MCF 10A (cell line): ENCODE measurements at regions not wholly inside any gene's neighbourhood (a gene's known extent, or its start where the extent isn't known, plus 50 kb on each side); places are given as distances from the start of the nearest gene placed in this dataset.

ENCODE experiments used
- BruUV-seq: library from RNA; stranded (reverse); fragments of 400-500 nt; replicated peaks from 2 replicates; lab custom pipeline; 2021; lab: Mats Ljungman, UMichigan
- CTCF ChIA-PET: fragments of 300-600 bp; sonication (Branson Sonifier 250); formaldehyde crosslinking; extraction: SDS; loops from one replicate; lab custom pipeline; 2021; ENCODE audit warnings: antibody characterized with exemption, inconsistent platforms; lab: Yijun Ruan, JAX
- POLR2A ChIA-PET: fragments of 300-600, 350-650 bp; sonication (Branson Sonifier 250); formaldehyde crosslinking; extraction: SDS; loops from one replicate; lab custom pipeline; 2020; ENCODE audit warnings: antibody characterized with exemption, inconsistent platforms; lab: Yijun Ruan, JAX
- DNase-seq: peaks from one replicate; pipeline ENCODE4 v3.0.0-alpha.2; 2018; ENCODE audit not compliant: unreplicated experiment
- H3K27ac Mint-ChIP-seq: one replicate; pipeline ENCODE4 v1.8.0; 2022; ENCODE audit warnings: mild to moderate bottlenecking, low read depth, mixed read lengths; ENCODE audit not compliant: unreplicated experiment
- H3K27me3 Mint-ChIP-seq: one replicate; pipeline ENCODE4 v1.8.0; 2022; ENCODE audit warnings: mixed read lengths; ENCODE audit not compliant: insufficient read depth, unreplicated experiment
- H3K36me3 Mint-ChIP-seq: one replicate; pipeline ENCODE4 v1.8.0; 2022; ENCODE audit warnings: mild to moderate bottlenecking, moderate library complexity, mixed read lengths; ENCODE audit not compliant: insufficient read depth, unreplicated experiment
- H3K4me1 Mint-ChIP-seq: one replicate; pipeline ENCODE4 v1.8.0; 2022; ENCODE audit warnings: mixed read lengths; ENCODE audit not compliant: insufficient read depth, unreplicated experiment
- H3K4me3 Mint-ChIP-seq: one replicate; pipeline ENCODE4 v1.8.0; 2022; ENCODE audit warnings: mild to moderate bottlenecking, moderate library complexity, mixed read lengths; ENCODE audit not compliant: unreplicated experiment
- H3K9me3 Mint-ChIP-seq: one replicate; pipeline ENCODE4 v1.8.0; 2022; ENCODE audit warnings: mixed read lengths; ENCODE audit not compliant: unreplicated experiment
- CTCF ChIP-seq: fragments of 200-600 bp; IDR thresholded peaks from one replicate; pipeline ENCODE4 v1.8.0; 2022; ENCODE audit warnings: antibody characterized with exemption, mild to moderate bottlenecking; ENCODE audit not compliant: unreplicated experiment
- intact Hi-C: fragments of 100-400 bp; cut with micrococcal nuclease; formaldehyde crosslinking; loops from 2 replicates; pipeline ENCODE4 v1.14.1; 2022

- intact Hi-C loops, result no loop called here
Observed at GRCh38 chr15:96501362-96501761, 170.9 kb downstream of the NR2F2 start.

GRCh38 chr15:96502196-96502595, 171.7 kb downstream of the NR2F2 start:
- no peak overlapping the region for H3K27ac Mint-ChIP-seq
- H3K4me3 Mint-ChIP-seq, result no peak overlapping the region
- ChIA-PET CTCF (no interaction called here), POLR2A (no interaction called here)
- H3K4me1 Mint-ChIP-seq, result no peaks in the 10 kb centered on the region
- TF ChIP-seq CTCF, result no peak
- H3K27me3 Mint-ChIP-seq, result peaks cover 88% of the 10 kb centered on the region
- intact Hi-C loops, result no loop called here
- no peak for DNase-seq
- no peaks in the 10 kb centered on the region for H3K9me3 Mint-ChIP-seq
- BruUV-seq, result no TSS peak
- peaks cover 6% of the 10 kb centered on the region for H3K36me3 Mint-ChIP-seq

More at GRCh38 chr15:96501362-96501761, 170.9 kb downstream of the NR2F2 start:
- CTCF ChIA-PET, result interaction anchor here (0.6 kb wide), 1 partner anchor 8 kb away, joined by 3 read pairs; no protein-coding TSS in a partner anchor
- POLR2A ChIA-PET, result interaction anchor here (0.8 kb wide), 1 partner anchor 12 kb away, joined by 3 read pairs; no protein-coding TSS in a partner anchor
- no peaks in the 10 kb centered on the region for H3K4me1 Mint-ChIP-seq
- H3K4me3 Mint-ChIP-seq, result no peak overlapping the region
- TF ChIP-seq CTCF, result no peak
- H3K9me3 Mint-ChIP-seq, result no peaks in the 10 kb centered on the region
- H3K27me3 Mint-ChIP-seq, result peaks cover 88% of the 10 kb centered on the region
- DNase-seq, result no peak
- H3K27ac Mint-ChIP-seq, result no peak overlapping the region
- H3K36me3 Mint-ChIP-seq, result peaks cover 6% of the 10 kb centered on the region
- no TSS peak for BruUV-seq

- H3K4me1 Mint-ChIP-seq, result no peaks in the 10 kb centered on the region
- no peak overlapping the region for H3K27ac Mint-ChIP-seq
- no peaks in the 10 kb centered on the region for H3K9me3 Mint-ChIP-seq
- H3K4me3 Mint-ChIP-seq, result no peak overlapping the region
- H3K36me3 Mint-ChIP-seq, result peaks cover 6% of the 10 kb centered on the region
- peaks cover 89% of the 10 kb centered on the region for H3K27me3 Mint-ChIP-seq
- ChIA-PET POLR2A (no interaction called here), CTCF (no interaction called here)
- no TSS peak for BruUV-seq
- intact Hi-C loops, result no loop called here
- DNase-seq, result no peak
- no peak for TF ChIP-seq CTCF
Observed at GRCh38 chr15:96503276-96503675, 172.8 kb downstream of the NR2F2 start.

- BruUV-seq, result no TSS peak
- no peak for TF ChIP-seq CTCF
- no peak overlapping the region for H3K4me3 Mint-ChIP-seq
- no peaks in the 10 kb centered on the region for H3K4me1 Mint-ChIP-seq
- H3K36me3 Mint-ChIP-seq, result peaks cover 6% of the 10 kb centered on the region
- DNase-seq, result no peak
- intact Hi-C loops, result no loop called here
- H3K27ac Mint-ChIP-seq, result no peak overlapping the region
- no peaks in the 10 kb centered on the region for H3K9me3 Mint-ChIP-seq
- ChIA-PET CTCF (no interaction called here), POLR2A (interaction anchor here (0.7 to 0.8 kb wide), 2 partner anchors 18 to 50 kb away, joined by 3 to 4 read pairs; no protein-coding TSS in a partner anchor)
- H3K27me3 Mint-ChIP-seq, result peaks cover 89% of the 10 kb centered on the region
Observed at GRCh38 chr15:96504371-96504770, 173.9 kb downstream of the NR2F2 start.
